H1 (cell line): ENCODE measurements at regions not wholly inside any gene's neighbourhood (a gene's known extent, or its start where the extent isn't known, plus 50 kb on each side); places are given as distances from the start of the nearest gene placed in this dataset.
A peak's percentile ranks its signal among the peaks of the same experiment; 100 is the strongest.
"Not testable (repeated sequence)": the region's sequence is repeated elsewhere in the genome, so short reads cannot be mapped to it uniquely, and the experiment has no call there.

Experiments used
- CTCF ChIA-PET: fragments of 300-600 bp; sonication (Branson Sonifier 250); formaldehyde crosslinking; loops from one replicate; lab custom pipeline; 2021; ENCODE audit not compliant: partially characterized antibody; lab: Charles Lee
- POLR2A ChIA-PET: fragments of 300-600 bp; sonication (Branson Sonifier 250); formaldehyde crosslinking; loops from one replicate; lab custom pipeline; 2021; ENCODE audit warnings: inconsistent platforms; ENCODE audit not compliant: partially characterized antibody; lab: Charles Lee
- DNase-seq, 2 experiments: peaks; one replicate each; pipeline versions ENCODE4 v3.0.0 to v3.0.0-alpha.2; 2010 to 2022; ENCODE audit warnings: low spot score in 2 of 2, low read depth in 1 of 2, mixed read lengths in 1 of 2
- FAIRE-seq: peaks from 2 replicates; lab custom pipeline; 2011; peaks lifted over from hg19 to GRCh38; lab: Jason Lieb, UNC
- H2AFZ ChIP-seq: 2 replicates; pipeline ENCODE4 v1.8.1; 2012; ENCODE audit warnings: low read length, inconsistent platforms
- H2AK5ac ChIP-seq: 2 replicates; pipeline ENCODE4 v1.6.1; 2013; ENCODE audit warnings: low read depth, low read length
- H2BK120ac ChIP-seq: replicated peaks from 2 replicates; pipeline ENCODE3; 2013; ENCODE audit warnings: low read depth, low read length, inconsistent platforms
- H2BK12ac ChIP-seq: 2 replicates; pipeline ENCODE4 v1.6.1; 2013; ENCODE audit warnings: low read depth, low read length
- H2BK15ac ChIP-seq: 2 replicates; pipeline ENCODE4 v1.6.1; 2013; ENCODE audit warnings: low read length
- H2BK20ac ChIP-seq: 2 replicates; pipeline ENCODE4 v1.6.1; 2013; ENCODE audit warnings: low read length
- H2BK5ac ChIP-seq: 2 replicates; pipeline ENCODE4 v1.6.1; 2013; ENCODE audit warnings: low read depth, low read length
- H3K14ac ChIP-seq: 2 replicates; pipeline ENCODE4 v1.6.1; 2013; ENCODE audit warnings: inconsistent platforms; ENCODE audit not compliant: insufficient read length
- H3K18ac ChIP-seq: 2 replicates; pipeline ENCODE4 v1.6.1; 2013; ENCODE audit warnings: low read length; ENCODE audit errors: extremely low read depth
- H3K23ac ChIP-seq: 2 replicates; pipeline ENCODE4 v1.6.1; 2013; ENCODE audit warnings: inconsistent platforms; ENCODE audit not compliant: insufficient read length
- H3K23me2 ChIP-seq: 2 replicates; pipeline ENCODE4 v1.6.1; 2013; ENCODE audit warnings: low read depth, low read length
- H3K27ac ChIP-seq: 2 replicates; pipeline ENCODE4 v1.6.1; 2011; ENCODE audit warnings: low read depth, low read length, inconsistent platforms
- H3K27me3 ChIP-seq, 4 experiments: replicated peaks in 1 of 4; 1 replicate in 1 of 4; 2 replicates in 3 of 4; pipeline versions ENCODE4 v1.6.1 to v1.8.1; 2011 to 2013; ENCODE audit warnings: low read length in 3 of 4, mild to moderate bottlenecking in 3 of 4, inconsistent platforms in 2 of 4, mixed read lengths in 2 of 4, moderate library complexity in 1 of 4; ENCODE audit not compliant: control insufficient read depth in 3 of 4, insufficient read depth in 3 of 4; ENCODE audit errors: extremely low read depth in 1 of 4
- H3K36me3 ChIP-seq, 4 experiments: 2 replicates each; pipeline versions ENCODE4 v1.6.1 to v1.8.1; 2011 to 2013; ENCODE audit warnings: mild to moderate bottlenecking in 4 of 4, low read length in 3 of 4, moderate library complexity in 2 of 4, control low read depth in 1 of 4, inconsistent platforms in 1 of 4; ENCODE audit not compliant: insufficient read depth in 4 of 4, control insufficient read depth in 2 of 4
- H3K4ac ChIP-seq: replicated peaks from 2 replicates; pipeline ENCODE3; 2013; ENCODE audit warnings: low read length, low read depth, mixed read lengths, inconsistent platforms; ENCODE audit not compliant: insufficient read length
- H3K4me1 ChIP-seq, 4 experiments: replicated peaks in 1 of 4; 1 replicate in 1 of 4; 2 replicates in 3 of 4; pipeline versions ENCODE4 v1.6.1 to v1.8.1; 2011 to 2013; ENCODE audit warnings: low read length in 3 of 4, inconsistent platforms in 2 of 4, mixed read lengths in 1 of 4; ENCODE audit not compliant: insufficient read depth in 4 of 4, control insufficient read depth in 3 of 4
- H3K4me2 ChIP-seq, 2 experiments: 2 replicates each; pipeline versions ENCODE4 v1.6.1 to v1.8.1; 2011 to 2013; ENCODE audit warnings: low read depth in 2 of 2, low read length in 2 of 2, control low read depth in 1 of 2, inconsistent platforms in 1 of 2, mild to moderate bottlenecking in 1 of 2; ENCODE audit not compliant: insufficient read depth in 1 of 2
- H3K4me3 ChIP-seq, 4 experiments: fragments of 200-600, 300-600 bp in 1 of 4; sonication (generic), shearing (Covaris generic), sonication (Bioruptor Twin) in 1 of 4; 2 replicates each; pipeline versions ENCODE4 v1.5.1 to v1.8.1; 2011 to 2016; ENCODE audit warnings: low read length in 4 of 4, low read depth in 3 of 4, control low read depth in 2 of 4, inconsistent platforms in 2 of 4, mild to moderate bottlenecking in 2 of 4, mixed read lengths in 1 of 4, moderate library complexity in 1 of 4; ENCODE audit not compliant: insufficient read depth in 2 of 4; ENCODE audit errors: extremely low read depth in 1 of 4
- H3K56ac ChIP-seq: replicated peaks from 2 replicates; pipeline ENCODE3; 2013; ENCODE audit warnings: low read depth, mild to moderate bottlenecking, mixed read lengths, low read length, inconsistent platforms; ENCODE audit not compliant: insufficient read length
- H3K79me1 ChIP-seq: 2 replicates; pipeline ENCODE4 v1.6.1; 2013; ENCODE audit warnings: low read depth, low read length, control low read depth
- H3K79me2 ChIP-seq, 2 experiments: 2 replicates each; pipeline versions ENCODE4 v1.6.1 to v1.8.1; 2012 to 2013; ENCODE audit warnings: low read length in 2 of 2, mild to moderate bottlenecking in 2 of 2, inconsistent platforms in 1 of 2; ENCODE audit not compliant: insufficient read depth in 2 of 2, control insufficient read depth in 1 of 2
- H3K9ac ChIP-seq, 4 experiments: replicated peaks in 1 of 4; 1 replicate in 1 of 4; 2 replicates in 3 of 4; pipeline versions ENCODE4 v1.6.1 to v1.8.1; 2011 to 2013; ENCODE audit warnings: low read depth in 3 of 4, low read length in 3 of 4, control low read depth in 2 of 4, mild to moderate bottlenecking in 2 of 4, moderate library complexity in 2 of 4, inconsistent platforms in 1 of 4; ENCODE audit errors: extremely low read depth in 1 of 4
- H3K9me3 ChIP-seq, 2 experiments: 2 replicates each; pipeline versions ENCODE4 v1.6.1 to v1.8.1; 2012 to 2013; ENCODE audit warnings: mild to moderate bottlenecking in 2 of 2, moderate library complexity in 2 of 2, control low read depth in 1 of 2, inconsistent platforms in 1 of 2, low read depth in 1 of 2, low read length in 1 of 2, mixed read lengths in 1 of 2; ENCODE audit not compliant: insufficient read depth in 2 of 2
- H4K20me1 ChIP-seq, 2 experiments: replicated peaks in 1 of 2; 2 replicates each; pipeline versions ENCODE3 to v1.8.1; 2011 to 2013; ENCODE audit warnings: inconsistent platforms in 2 of 2, low read length in 2 of 2, mild to moderate bottlenecking in 1 of 2; ENCODE audit not compliant: insufficient read depth in 2 of 2, control insufficient read depth in 1 of 2
- H4K5ac ChIP-seq: 2 replicates; pipeline ENCODE4 v1.6.1; 2013; ENCODE audit warnings: low read length, low read depth, mixed read lengths, inconsistent platforms; ENCODE audit not compliant: insufficient read length
- H4K8ac ChIP-seq: 2 replicates; pipeline ENCODE4 v1.8.0; 2013; ENCODE audit warnings: mild to moderate bottlenecking, moderate library complexity, low read length, inconsistent platforms; ENCODE audit not compliant: insufficient read depth; ENCODE audit errors: extremely low read depth
- H4K91ac ChIP-seq: replicated peaks from 2 replicates; pipeline ENCODE3; 2013; ENCODE audit warnings: low read length, mixed read lengths, inconsistent platforms; ENCODE audit not compliant: insufficient read length
- BACH1 ChIP-seq: IDR thresholded peaks from 2 replicates; pipeline ENCODE4 v1.6.1; 2012; ENCODE audit warnings: low read length, improper control_type of control experiment
- CREB1 ChIP-seq: IDR thresholded peaks from 2 replicates; pipeline ENCODE4 v1.6.1; 2012; ENCODE audit warnings: inconsistent platforms
- CTBP2 ChIP-seq: IDR thresholded peaks from 2 replicates; pipeline ENCODE4 v1.7.0; 2011; ENCODE audit warnings: borderline replicate concordance, mild to moderate bottlenecking, moderate library complexity, mixed read lengths, low read length; ENCODE audit not compliant: insufficient read depth, insufficient read length
- HDAC2 ChIP-seq, 2 experiments: fragments of 300-600 bp in 1 of 2; sonication (generic) in 1 of 2; IDR thresholded peaks; 2 replicates each; pipeline ENCODE4 v1.6.1; 2011 to 2012; ENCODE audit warnings: low read depth in 2 of 2, low read length in 2 of 2, mild to moderate bottlenecking in 2 of 2, moderate library complexity in 2 of 2, borderline replicate concordance in 1 of 2, inconsistent platforms in 1 of 2
- SAP30 ChIP-seq: fragments of 300-600 bp; sonication (generic); IDR thresholded peaks from 2 replicates; pipeline ENCODE4 v1.7.1; 2012; ENCODE audit warnings: low read length, moderate library complexity, mild to moderate bottlenecking, inconsistent platforms; ENCODE audit not compliant: insufficient read depth, insufficient replicate concordance
- SIN3A ChIP-seq, 2 experiments: IDR thresholded peaks in 1 of 2; conservative IDR thresholded peaks in 1 of 2; 2 replicates each; pipeline ENCODE4 v1.6.1; 2011 to 2012; ENCODE audit warnings: low read length in 2 of 2, improper control_type of control experiment in 1 of 2, low read depth in 1 of 2, mild to moderate bottlenecking in 1 of 2
- WGBS, 2 experiments: shearing (Covaris generic) in 1 of 2; methylation state at CpG; one replicate each; pipeline versions ENCODE4 v1.1.6 to v1.1.7; 2013 to 2015; ENCODE audit warnings: low lambda C conversion rate in 2 of 2, mixed read lengths in 2 of 2, inconsistent platforms in 1 of 2, low coverage in 1 of 2, missing lambda C conversion rate in 1 of 2; ENCODE audit not compliant: insufficient replicate concordance in 2 of 2, insufficient coverage in 1 of 2, insufficient read length in 1 of 2; ENCODE audit errors: extremely low coverage in 1 of 2, missing lambda C conversion rate in 1 of 2; 5-methylcytosine and 5-hydroxymethylcytosine counted together
- TF ChIP-seq, protein P1 (sequence below), 3 experiments: IDR thresholded peaks; 1 replicate in 2 of 3; 2 replicates in 1 of 3; pipeline versions ENCODE4 v1.5.1 to v1.6.1; 2011; ENCODE audit warnings: low read length in 3 of 3, mild to moderate bottlenecking in 3 of 3, inconsistent platforms in 2 of 3, low read depth in 1 of 3, moderate library complexity in 1 of 3; ENCODE audit not compliant: insufficient read depth in 1 of 3; ENCODE audit errors: control extremely low read depth in 1 of 3

DNA sequence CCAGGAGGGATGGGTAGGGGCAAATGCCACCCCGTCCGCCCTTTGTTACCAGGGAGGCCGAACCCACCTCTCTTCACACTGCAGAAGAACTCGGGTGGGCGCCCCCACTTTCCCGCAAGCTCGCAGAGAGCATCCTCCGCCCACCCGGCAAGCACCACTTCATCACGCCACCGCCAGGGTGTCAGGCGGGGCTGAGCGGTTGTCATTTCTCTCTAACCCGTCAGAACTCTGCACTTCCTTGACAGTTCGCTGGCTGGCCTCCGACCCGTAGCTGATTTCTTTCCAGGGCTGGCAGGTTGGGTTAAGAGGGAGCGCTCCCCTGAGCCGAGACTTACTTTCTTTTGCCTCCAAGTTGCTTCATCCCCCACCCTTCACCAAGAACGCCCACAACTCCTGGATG, 130.7 kb downstream of the CRLF3 start:
- not testable (repeated sequence) for H4K8ac ChIP-seq, H4K5ac ChIP-seq, H2AFZ ChIP-seq, H3K79me1 ChIP-seq, H2BK5ac ChIP-seq, H3K27me3 ChIP-seq, H3K79me2 ChIP-seq, H2BK15ac ChIP-seq, H3K56ac ChIP-seq, H2AK5ac ChIP-seq, H2BK12ac ChIP-seq, H2BK120ac ChIP-seq, H3K14ac ChIP-seq, H3K23me2 ChIP-seq, H3K18ac ChIP-seq, H3K4me1 ChIP-seq, H3K9ac ChIP-seq, H3K4ac ChIP-seq, H3K36me3 ChIP-seq
- DNase-seq, result peak in 1 of 2 experiments; percentile 72
- peak overlapping the region in 1 of 4 experiments; percentile 46; a peak in 3 of 8 replicates for H3K4me3 ChIP-seq
- peak overlapping the region; percentile 63 to 65 for H3K4me2 ChIP-seq
- TF ChIP-seq SAP30, result peak; percentile 70
- peak; percentile 85 to 92; a peak in 3 of 4 replicates for TF ChIP-seq SIN3A (conservative IDR thresholded peaks at IDR 0.05 in 1 of 2, IDR thresholded peaks at IDR 0.05 in 1 of 2; ENCODE audit: low read depth in 1 of 2, low read length in 2 of 2)
- peak; percentile 78 for TF ChIP-seq CTBP2
- TF ChIP-seq, protein P1, sequence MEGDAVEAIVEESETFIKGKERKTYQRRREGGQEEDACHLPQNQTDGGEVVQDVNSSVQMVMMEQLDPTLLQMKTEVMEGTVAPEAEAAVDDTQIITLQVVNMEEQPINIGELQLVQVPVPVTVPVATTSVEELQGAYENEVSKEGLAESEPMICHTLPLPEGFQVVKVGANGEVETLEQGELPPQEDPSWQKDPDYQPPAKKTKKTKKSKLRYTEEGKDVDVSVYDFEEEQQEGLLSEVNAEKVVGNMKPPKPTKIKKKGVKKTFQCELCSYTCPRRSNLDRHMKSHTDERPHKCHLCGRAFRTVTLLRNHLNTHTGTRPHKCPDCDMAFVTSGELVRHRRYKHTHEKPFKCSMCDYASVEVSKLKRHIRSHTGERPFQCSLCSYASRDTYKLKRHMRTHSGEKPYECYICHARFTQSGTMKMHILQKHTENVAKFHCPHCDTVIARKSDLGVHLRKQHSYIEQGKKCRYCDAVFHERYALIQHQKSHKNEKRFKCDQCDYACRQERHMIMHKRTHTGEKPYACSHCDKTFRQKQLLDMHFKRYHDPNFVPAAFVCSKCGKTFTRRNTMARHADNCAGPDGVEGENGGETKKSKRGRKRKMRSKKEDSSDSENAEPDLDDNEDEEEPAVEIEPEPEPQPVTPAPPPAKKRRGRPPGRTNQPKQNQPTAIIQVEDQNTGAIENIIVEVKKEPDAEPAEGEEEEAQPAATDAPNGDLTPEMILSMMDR (IDR thresholded peaks at IDR 0.05; ENCODE audit: control extremely low read depth in 1 of 3, insufficient read depth in 1 of 3, low read depth in 1 of 3, low read length in 3 of 3), result peak; percentile 33 to 54 (median 48)
- TF ChIP-seq BACH1, result peak; percentile 39; the same call in 1 of the 2 replicates
- peak; percentile 22; the same call in 1 of the 2 replicates for TF ChIP-seq CREB1
- TF ChIP-seq HDAC2 (IDR thresholded peaks at IDR 0.05; ENCODE audit: borderline replicate concordance in 1 of 2, low read depth in 2 of 2, low read length in 2 of 2), result 0 out of 4 replicates have a peak, but pooled peaks have one; percentile 42 to 49
- TF ChIP-seq, all 59 proteins: peak for 7; not testable (repeated sequence) for 52
- CTCF ChIA-PET, result interaction anchor here (0.8 kb wide), 1 partner anchor 166 kb away, joined by 3 read pairs; no protein-coding TSS in a partner anchor
- H3K23ac ChIP-seq, POLR2A ChIA-PET, H4K91ac ChIP-seq, H3K27ac ChIP-seq, H4K20me1 ChIP-seq, H3K9me3 ChIP-seq, H2BK20ac ChIP-seq: not testable (repeated sequence)
- 7% methylated on average over 16 of the region's 20 CpGs; no CpG with 5 or more reads in 1 of the 2 experiments for WGBS, 2 experiments
- FAIRE-seq, result peak; percentile 7
